ENCODE measurements at regions not wholly inside any gene's neighbourhood (a gene's known extent, or its start where the extent isn't known, plus 50 kb on each side); places are given as distances from the start of the nearest gene placed in this dataset. TPM values are rescaled to one million over a fixed set of nuclear protein-coding genes. Genes with fewer than 3 reads are reported as not detected.

DNA sequence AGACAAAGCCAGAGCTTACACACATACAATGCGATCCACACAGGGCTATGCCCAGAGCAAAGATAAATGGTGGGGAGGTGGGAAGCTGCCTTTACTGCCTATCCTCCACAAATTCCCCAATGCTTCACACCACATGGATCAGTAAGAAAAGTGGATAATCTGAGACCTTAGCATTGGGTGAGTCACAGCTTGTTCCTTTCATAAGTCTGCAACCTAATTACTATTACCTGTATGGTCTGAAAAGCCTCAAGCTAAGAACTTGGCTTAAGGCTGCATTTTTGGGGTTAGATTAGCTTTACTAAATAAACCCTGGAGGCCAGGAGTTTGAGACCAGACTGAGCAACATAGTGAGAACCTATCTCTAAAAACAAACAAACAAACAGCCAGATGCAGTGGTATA is 66.0 kb upstream of the BTBD3 start:
- DNase-seq (ENCODE audit: low spot score): no peak

DNA sequence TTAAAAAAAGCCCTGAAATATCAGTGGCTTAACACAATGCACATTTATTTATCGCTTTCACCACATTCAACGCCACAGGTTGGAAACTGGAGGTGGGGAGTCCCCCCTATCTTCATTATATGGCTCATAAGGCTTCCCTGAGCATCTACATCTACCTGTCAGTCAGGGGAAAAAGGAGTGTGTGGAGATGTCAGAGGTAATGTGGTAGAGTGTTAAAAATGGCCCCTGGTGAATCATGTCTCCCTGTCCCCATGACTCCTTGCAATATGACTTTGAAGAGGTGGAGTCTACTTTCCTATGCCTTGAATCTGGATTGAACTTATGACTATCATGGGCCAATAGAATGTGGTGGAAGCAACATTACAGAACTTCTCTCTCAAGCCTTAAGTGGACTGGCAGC is 65.5 kb upstream of the BTBD3 start:
- DNase-seq (ENCODE audit: low spot score): no peak

DNA sequence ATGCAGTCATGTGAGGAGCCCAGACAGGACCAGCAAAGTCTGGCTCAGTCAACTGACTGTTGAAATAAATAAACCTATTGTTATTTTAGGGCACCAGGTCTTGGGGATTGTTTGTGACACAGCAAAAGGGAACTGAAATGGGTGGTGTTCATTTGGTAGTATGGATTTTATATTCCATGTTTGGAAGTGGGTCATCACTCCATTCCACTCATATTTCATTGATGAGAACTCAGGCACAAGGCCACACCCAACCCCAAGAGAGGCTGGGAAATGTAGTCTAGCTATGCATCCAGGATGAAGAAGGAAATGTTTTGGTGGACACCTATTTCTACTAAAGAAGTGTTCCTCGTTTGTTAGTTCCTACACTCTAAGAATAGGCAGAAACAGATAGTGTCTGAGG is 64.9 kb upstream of the BTBD3 start:
- DNase-seq (ENCODE audit: low spot score): no peak

DNA sequence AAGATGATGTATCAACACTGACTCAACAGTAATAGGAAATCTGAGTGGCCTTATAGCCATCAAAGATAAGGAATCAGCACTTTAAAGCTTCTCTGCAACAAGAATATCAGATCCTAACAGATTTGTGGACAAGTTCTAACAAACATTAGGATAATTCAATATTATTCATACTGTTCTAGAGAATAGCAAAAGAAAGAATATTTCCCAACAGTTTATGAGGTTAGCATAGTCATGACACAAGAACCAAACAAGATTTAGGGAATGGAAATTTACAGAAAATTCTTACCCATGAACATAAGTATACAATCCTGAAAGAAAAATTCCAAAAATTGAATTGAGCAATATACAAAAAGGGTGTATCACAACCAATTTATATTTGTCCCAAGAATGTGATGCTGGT is 64.3 kb upstream of the BTBD3 start:
- DNase-seq (ENCODE audit: low spot score): no peak

DNA sequence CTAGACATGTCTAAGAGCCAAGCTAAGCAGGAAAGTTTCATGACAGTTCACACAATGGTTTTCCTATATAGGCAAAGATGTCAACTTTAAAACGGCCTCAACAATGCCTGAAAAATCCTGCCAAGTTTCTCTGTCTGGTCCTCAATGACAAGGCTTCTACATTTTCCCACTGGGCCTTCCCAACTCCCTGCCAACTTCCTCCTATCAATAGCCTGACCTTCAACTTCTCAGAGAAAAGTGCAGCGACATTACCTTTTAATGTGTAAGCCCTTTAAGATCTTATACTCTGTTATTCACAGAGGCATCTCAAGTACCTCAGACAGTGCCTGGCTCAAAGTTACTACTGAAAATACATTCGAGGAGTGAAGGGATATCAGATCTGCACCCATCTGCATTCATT is 56.2 kb upstream of the BTBD3 start:
- DNase-seq (ENCODE audit: low spot score): no peak

DNA sequence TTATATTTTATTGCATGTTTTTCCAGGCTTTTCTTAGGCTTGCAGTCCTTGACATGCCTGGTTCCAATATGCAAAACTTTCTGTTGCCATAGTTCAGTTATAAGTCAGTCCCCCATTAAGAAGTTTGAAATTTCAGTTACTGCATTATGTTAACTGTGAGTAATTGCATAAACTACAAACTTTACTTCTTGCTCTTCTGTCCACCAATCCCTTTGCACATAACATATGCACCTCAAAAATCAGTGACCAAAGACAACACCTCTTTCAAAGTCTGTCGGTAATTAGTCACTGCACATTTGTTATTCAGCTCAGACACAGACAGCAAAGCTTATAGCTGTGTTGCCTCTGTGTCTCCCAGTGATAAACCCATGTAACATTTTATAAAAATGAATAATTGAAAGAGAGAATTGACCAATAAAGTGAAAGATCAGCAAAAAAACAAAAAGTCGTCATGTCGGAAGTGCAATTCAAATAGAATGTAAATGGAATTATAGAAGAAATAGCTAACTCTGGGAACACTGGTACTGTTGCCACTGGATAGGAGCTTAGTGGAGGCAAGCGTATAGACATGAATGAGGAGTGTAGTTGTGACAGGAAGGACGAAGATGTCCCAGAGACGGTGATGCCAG is 50.3 kb upstream of the BTBD3 start:
- no peak for DNase-seq (ENCODE audit: low spot score)

Small RNA genes lying in the stretch of these regions (small RNA-seq; reads per million reads assigned to genes)
- gene AL080274.1 (not detected), gene RN7SKP111 (0.93 reads per million, percentile 30 among the genes with 10 or more reads in this experiment)

All from HT-29 (cell line).